CD8-positive, alpha-beta memory T cell (primary cell): ENCODE measurements at regions not wholly inside any gene's neighbourhood (a gene's known extent, or its start where the extent isn't known, plus 50 kb on each side); places are given as distances from the start of the nearest gene placed in this dataset.
"Not testable (repeated sequence)": the region's sequence is repeated elsewhere in the genome, so short reads cannot be mapped to it uniquely, and the experiment has no call there.

Source experiments
- CTCF ChIA-PET: fragments of 350-600 bp; sonication (Branson Sonifier 250); formaldehyde crosslinking; loops from one replicate; lab custom pipeline; 2021; ENCODE audit warnings: antibody characterized with exemption; lab: Charles Lee
- POLR2A ChIA-PET: fragments of 350-600 bp; sonication (Branson Sonifier 250); formaldehyde crosslinking; loops from one replicate; lab custom pipeline; 2021; ENCODE audit warnings: antibody characterized with exemption; lab: Charles Lee
- DNase-seq, 5 donors: peaks; one replicate each; pipeline versions ENCODE4 v3.0.0 to v3.0.0-alpha.2; 2020 to 2022; ENCODE audit warnings: mixed read lengths in 1 of 5
- H3K27ac ChIP-seq: one replicate; pipeline ENCODE4 v1.7.0; 2013; ENCODE audit warnings: low read depth, mild to moderate bottlenecking, low read length, moderate library complexity
- H3K27me3 ChIP-seq: 2 replicates; pipeline ENCODE4 v1.7.0; 2013; ENCODE audit warnings: low read length, mild to moderate bottlenecking; ENCODE audit not compliant: insufficient read depth, poor library complexity, severe bottlenecking
- H3K36me3 ChIP-seq: 2 replicates; pipeline ENCODE4 v1.7.0; 2013; ENCODE audit warnings: mild to moderate bottlenecking, low read length, moderate library complexity; ENCODE audit not compliant: insufficient read depth
- H3K4me1 ChIP-seq: 2 replicates; pipeline ENCODE4 v1.7.0; 2013; ENCODE audit warnings: mild to moderate bottlenecking, low read length, moderate library complexity; ENCODE audit not compliant: insufficient read depth
- H3K4me3 ChIP-seq: 2 replicates; pipeline ENCODE4 v1.7.0; 2013; ENCODE audit warnings: mild to moderate bottlenecking, low read length
- H3K9me3 ChIP-seq: 2 replicates; pipeline ENCODE4 v1.7.0; 2013; ENCODE audit warnings: mild to moderate bottlenecking, low read length
- H3K27ac Mint-ChIP-seq, 8 donors: one replicate each; pipeline ENCODE4 v1.8.0; 2020 to 2021; ENCODE audit warnings: mixed read lengths in 8 of 8, mild to moderate bottlenecking in 6 of 8, inconsistent platforms in 3 of 8, moderate library complexity in 3 of 8
- H3K27me3 Mint-ChIP-seq, 2 donors: one replicate each; pipeline ENCODE4 v1.8.0; 2020 to 2021; ENCODE audit warnings: mixed read lengths in 2 of 2, mild to moderate bottlenecking in 1 of 2, moderate library complexity in 1 of 2
- H3K36me3 Mint-ChIP-seq, 3 donors: one replicate each; pipeline ENCODE4 v1.8.0; 2020 to 2021; ENCODE audit warnings: mixed read lengths in 3 of 3, inconsistent platforms in 1 of 3, mild to moderate bottlenecking in 1 of 3
- H3K4me1 Mint-ChIP-seq, 3 donors: one replicate each; pipeline ENCODE4 v1.8.0; 2020 to 2021; ENCODE audit warnings: mixed read lengths in 3 of 3, inconsistent platforms in 1 of 3, mild to moderate bottlenecking in 1 of 3
- H3K4me3 Mint-ChIP-seq, 7 donors: one replicate each; pipeline ENCODE4 v1.8.0; 2020 to 2021; ENCODE audit warnings: mixed read lengths in 7 of 7, mild to moderate bottlenecking in 6 of 7, moderate library complexity in 4 of 7, inconsistent platforms in 2 of 7
- H3K9me3 Mint-ChIP-seq, 5 donors: one replicate each; pipeline ENCODE4 v1.8.0; 2020 to 2022; ENCODE audit warnings: mixed read lengths in 5 of 5, mild to moderate bottlenecking in 3 of 5, moderate library complexity in 2 of 5, inconsistent platforms in 1 of 5

GRCh38 chr7:10501206-10501884 lies 472.3 kb upstream of the PHF14 start:
- H3K4me3 Mint-ChIP-seq, POLR2A ChIA-PET, H3K27me3 Mint-ChIP-seq, CTCF ChIA-PET, H3K36me3 ChIP-seq, H3K4me1 Mint-ChIP-seq, H3K36me3 Mint-ChIP-seq, H3K27me3 ChIP-seq, H3K27ac Mint-ChIP-seq, H3K9me3 ChIP-seq, H3K4me3 ChIP-seq, DNase-seq, H3K4me1 ChIP-seq, H3K27ac ChIP-seq: not testable (repeated sequence)
- peaks cover 19 to 30% (median 20%) of the 10 kb centered on the region in 5 donors for H3K9me3 Mint-ChIP-seq

DNA sequence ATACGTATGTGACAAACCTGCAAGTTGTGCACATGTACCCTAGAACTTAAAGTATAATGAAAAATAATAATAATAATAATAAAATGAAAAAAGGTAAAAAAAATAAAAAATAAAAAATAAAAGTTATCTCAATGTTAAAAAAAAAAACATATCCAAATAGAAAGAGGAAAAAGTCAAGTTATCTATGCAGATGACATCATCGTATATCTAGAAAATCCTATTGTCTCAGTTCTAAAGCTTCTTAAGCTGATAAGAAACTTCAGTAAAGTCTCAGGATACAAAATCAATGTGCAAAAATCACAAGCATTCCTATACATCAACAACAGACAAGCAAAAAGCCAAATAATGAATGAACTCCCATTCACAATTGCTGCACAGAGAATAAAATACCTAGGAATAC lies 466.6 kb upstream of the PHF14 start:
- Histone ChIP-seq H3K27ac (no peak overlapping the region), H3K4me3 (no peak overlapping the region), H3K36me3 (no peaks in the 10 kb centered on the region), H3K9me3 (no peaks in the 10 kb centered on the region), H3K27me3 (no peaks in the 10 kb centered on the region), H3K4me1 (no peaks in the 10 kb centered on the region)
- CTCF ChIA-PET = no interaction called here
- H3K9me3 Mint-ChIP-seq = peaks cover 3 to 9% (median 7%) of the 10 kb centered on the region in 5 donors
- POLR2A ChIA-PET = no interaction called here
- no peak overlapping the region for H3K27ac Mint-ChIP-seq
- no peak overlapping the region for H3K4me3 Mint-ChIP-seq
- DNase-seq = no peak
- no peaks in the 10 kb centered on the region for H3K36me3 Mint-ChIP-seq
- H3K27me3 Mint-ChIP-seq = no peaks in the 10 kb centered on the region
- no peaks in the 10 kb centered on the region for H3K4me1 Mint-ChIP-seq

DNA sequence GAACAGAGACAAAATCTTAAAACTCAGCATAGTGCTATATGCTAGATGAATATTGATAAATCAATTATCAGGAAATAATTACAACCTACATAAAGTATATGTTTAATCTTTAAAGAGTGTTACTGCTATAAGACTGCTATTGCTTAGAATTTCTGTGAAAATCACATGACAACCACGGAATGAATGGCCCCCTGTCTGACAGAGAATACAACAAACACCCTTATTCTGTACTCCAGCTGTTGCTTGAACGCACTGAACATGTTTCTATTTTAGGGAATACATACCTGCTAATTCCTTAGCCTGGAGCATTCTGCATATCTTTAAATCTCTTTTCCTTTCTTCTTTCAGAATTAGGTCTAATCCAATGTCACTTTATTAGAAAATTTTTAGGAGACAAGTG lies 452.4 kb upstream of the PHF14 start:
- Histone ChIP-seq H3K27me3 (no peaks in the 10 kb centered on the region), H3K4me3 (no peak overlapping the region), H3K9me3 (no peaks in the 10 kb centered on the region), H3K36me3 (no peaks in the 10 kb centered on the region), H3K27ac (no peak overlapping the region), H3K4me1 (no peaks in the 10 kb centered on the region)
- POLR2A ChIA-PET = no interaction called here
- Mint-ChIP-seq H3K27ac (no peak overlapping the region), H3K27me3 (peaks cover 0 to 1% of the 10 kb centered on the region in 2 donors), H3K36me3 (no peaks in the 10 kb centered on the region), H3K9me3 (peaks cover 0 to 3% (median 2%) of the 10 kb centered on the region in 5 donors), H3K4me3 (no peak overlapping the region), H3K4me1 (no peaks in the 10 kb centered on the region)
- CTCF ChIA-PET = no interaction called here
- DNase-seq = no peak

- H3K9me3 Mint-ChIP-seq, CTCF ChIA-PET, H3K4me3 Mint-ChIP-seq, H3K27me3 ChIP-seq, H3K9me3 ChIP-seq, H3K4me1 ChIP-seq, H3K4me1 Mint-ChIP-seq, H3K27ac ChIP-seq, H3K27ac Mint-ChIP-seq, H3K36me3 Mint-ChIP-seq, DNase-seq, POLR2A ChIA-PET, H3K36me3 ChIP-seq, H3K4me3 ChIP-seq, H3K27me3 Mint-ChIP-seq: not testable (repeated sequence)
Observed at GRCh38 chr7:10533429-10533828, 440.2 kb upstream of the PHF14 start.

GRCh38 chr7:10536561-10536960 lies 437.1 kb upstream of the PHF14 start:
- Mint-ChIP-seq H3K36me3 (no peaks in the 10 kb centered on the region), H3K4me3 (no peak overlapping the region), H3K27ac (no peak overlapping the region), H3K27me3 (no peaks in the 10 kb centered on the region), H3K9me3 (peaks cover 0 to 3% (median 0%) of the 10 kb centered on the region in 5 donors), H3K4me1 (no peaks in the 10 kb centered on the region)
- POLR2A ChIA-PET = no interaction called here
- no peak for DNase-seq
- no peaks in the 10 kb centered on the region for H3K27me3 ChIP-seq
- H3K27ac ChIP-seq = no peak overlapping the region
- H3K4me3 ChIP-seq = no peak overlapping the region
- CTCF ChIA-PET = no interaction called here
- H3K36me3 ChIP-seq = no peaks in the 10 kb centered on the region
- H3K9me3 ChIP-seq = no peaks in the 10 kb centered on the region
- no peaks in the 10 kb centered on the region for H3K4me1 ChIP-seq

DNA sequence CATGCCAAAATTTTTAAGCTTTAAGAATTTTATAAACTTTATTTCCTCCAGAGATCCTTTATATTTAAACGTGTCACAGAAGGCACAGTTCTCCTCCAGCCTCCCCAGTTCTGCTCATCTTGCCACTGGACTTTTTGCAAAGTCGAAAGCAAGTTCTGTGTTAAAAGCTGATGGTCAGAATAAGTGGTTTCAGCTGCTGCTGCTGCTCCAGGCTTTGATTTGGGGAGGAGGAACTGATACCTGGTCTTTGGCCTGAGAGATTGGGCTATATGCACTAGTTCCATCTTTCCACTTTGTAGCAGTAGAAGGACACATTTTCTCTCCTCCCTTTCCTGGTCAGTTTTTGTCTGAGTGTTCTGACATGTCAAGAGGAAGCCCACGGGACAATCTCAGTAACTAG lies 435.9 kb upstream of the PHF14 start:
- ChIA-PET CTCF (no interaction called here), POLR2A (no interaction called here)
- H3K4me3 ChIP-seq = no peak overlapping the region
- Mint-ChIP-seq H3K4me3 (no peak overlapping the region), H3K27me3 (no peaks in the 10 kb centered on the region), H3K4me1 (no peaks in the 10 kb centered on the region), H3K9me3 (peaks cover 0 to 3% (median 0%) of the 10 kb centered on the region in 5 donors), H3K27ac (no peak overlapping the region), H3K36me3 (no peaks in the 10 kb centered on the region)
- DNase-seq = no peak
- no peaks in the 10 kb centered on the region for H3K9me3 ChIP-seq
- no peaks in the 10 kb centered on the region for H3K4me1 ChIP-seq
- H3K27me3 ChIP-seq = no peaks in the 10 kb centered on the region
- no peaks in the 10 kb centered on the region for H3K36me3 ChIP-seq
- no peak overlapping the region for H3K27ac ChIP-seq

DNA sequence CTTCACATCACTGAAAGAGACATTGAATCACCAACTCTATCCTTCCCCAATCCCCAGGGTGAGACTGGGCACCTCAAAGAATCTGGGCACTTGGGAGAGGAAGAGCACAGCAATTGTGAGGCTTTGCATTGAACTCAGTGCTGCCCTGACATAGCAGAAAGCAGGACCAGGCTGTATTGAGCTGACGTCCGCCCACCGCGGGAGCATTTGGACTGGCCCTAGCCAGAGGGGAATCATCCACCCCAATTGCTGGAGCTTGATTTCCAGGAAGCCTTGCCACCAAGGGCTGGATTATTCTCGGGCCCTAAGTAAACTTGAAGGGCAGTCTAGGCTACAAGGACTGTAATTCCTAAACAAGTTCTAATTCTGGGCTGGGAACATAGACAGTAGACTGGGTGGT lies 416.3 kb upstream of the PHF14 start:
- ChIA-PET POLR2A (no interaction called here), CTCF (no interaction called here)
- Histone ChIP-seq H3K9me3 (no peaks in the 10 kb centered on the region), H3K27me3 (no peaks in the 10 kb centered on the region), H3K27ac (no peak overlapping the region), H3K4me1 (no peaks in the 10 kb centered on the region), H3K36me3 (no peaks in the 10 kb centered on the region), H3K4me3 (no peak overlapping the region)
- Mint-ChIP-seq H3K4me1 (no peaks in the 10 kb centered on the region), H3K9me3 (peaks cover 0 to 5% (median 0%) of the 10 kb centered on the region in 5 donors), H3K27me3 (no peaks in the 10 kb centered on the region), H3K36me3 (no peaks in the 10 kb centered on the region), H3K27ac (no peak overlapping the region), H3K4me3 (no peak overlapping the region)
- DNase-seq = no peak

GRCh38 chr7:10560497-10560896 lies 413.2 kb upstream of the PHF14 start:
- Mint-ChIP-seq H3K27me3 (no peaks in the 10 kb centered on the region), H3K9me3 (peaks cover 0 to 8% (median 0%) of the 10 kb centered on the region in 5 donors), H3K4me3 (no peak overlapping the region), H3K36me3 (no peaks in the 10 kb centered on the region), H3K4me1 (no peaks in the 10 kb centered on the region), H3K27ac (no peak overlapping the region)
- no peak for DNase-seq
- no peak overlapping the region for H3K27ac ChIP-seq
- no peaks in the 10 kb centered on the region for H3K9me3 ChIP-seq
- H3K4me3 ChIP-seq = no peak overlapping the region
- POLR2A ChIA-PET = no interaction called here
- CTCF ChIA-PET = no interaction called here
- no peaks in the 10 kb centered on the region for H3K27me3 ChIP-seq
- H3K4me1 ChIP-seq = no peaks in the 10 kb centered on the region
- no peaks in the 10 kb centered on the region for H3K36me3 ChIP-seq
